ENCODE measurements at regions not wholly inside any gene's neighbourhood (a gene's known extent, or its start where the extent isn't known, plus 50 kb on each side); places are given as distances from the start of the nearest gene placed in this dataset.

DNA sequence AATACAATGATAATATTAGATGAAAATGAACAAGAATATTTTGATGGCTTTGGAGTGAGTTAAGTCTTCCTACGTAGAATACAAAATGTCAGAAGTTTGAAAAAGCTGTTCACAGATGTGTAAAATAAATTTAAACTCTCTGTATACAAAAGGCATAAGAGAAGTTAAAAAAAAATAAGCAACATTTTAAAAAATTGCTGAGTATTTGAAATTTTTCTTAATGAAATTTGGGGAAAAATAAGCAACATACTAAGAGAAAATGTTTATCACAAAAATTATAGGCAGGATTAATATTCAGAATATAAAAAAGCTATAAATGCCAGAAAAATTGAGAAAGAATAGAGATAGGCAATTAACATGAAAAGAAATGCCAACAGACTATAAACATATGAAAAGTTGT, 470.7 kb upstream of the TRPC7 start:
- no TSS peak for BruUV-seq (replicated peaks)
- TF ChIP-seq, protein P1, sequence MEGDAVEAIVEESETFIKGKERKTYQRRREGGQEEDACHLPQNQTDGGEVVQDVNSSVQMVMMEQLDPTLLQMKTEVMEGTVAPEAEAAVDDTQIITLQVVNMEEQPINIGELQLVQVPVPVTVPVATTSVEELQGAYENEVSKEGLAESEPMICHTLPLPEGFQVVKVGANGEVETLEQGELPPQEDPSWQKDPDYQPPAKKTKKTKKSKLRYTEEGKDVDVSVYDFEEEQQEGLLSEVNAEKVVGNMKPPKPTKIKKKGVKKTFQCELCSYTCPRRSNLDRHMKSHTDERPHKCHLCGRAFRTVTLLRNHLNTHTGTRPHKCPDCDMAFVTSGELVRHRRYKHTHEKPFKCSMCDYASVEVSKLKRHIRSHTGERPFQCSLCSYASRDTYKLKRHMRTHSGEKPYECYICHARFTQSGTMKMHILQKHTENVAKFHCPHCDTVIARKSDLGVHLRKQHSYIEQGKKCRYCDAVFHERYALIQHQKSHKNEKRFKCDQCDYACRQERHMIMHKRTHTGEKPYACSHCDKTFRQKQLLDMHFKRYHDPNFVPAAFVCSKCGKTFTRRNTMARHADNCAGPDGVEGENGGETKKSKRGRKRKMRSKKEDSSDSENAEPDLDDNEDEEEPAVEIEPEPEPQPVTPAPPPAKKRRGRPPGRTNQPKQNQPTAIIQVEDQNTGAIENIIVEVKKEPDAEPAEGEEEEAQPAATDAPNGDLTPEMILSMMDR (conservative IDR thresholded peaks at IDR 0.05; ENCODE audit: low read depth, low read length), result no peak
- no peak for TF ChIP-seq EZH2 (IDR thresholded peaks at IDR 0.05; ENCODE audit: borderline replicate concordance, low read depth, low read length, poor library complexity, severe bottlenecking)
- no peaks in the 10 kb centered on the region for H3K4me1 ChIP-seq (ENCODE audit: insufficient read depth, low read length, poor library complexity, severe bottlenecking)
- H3K36me3 ChIP-seq (ENCODE audit: insufficient read depth, low read length, poor library complexity, severe bottlenecking), result no peaks in the 10 kb centered on the region
- POLR2A ChIA-PET (ENCODE audit: low non-redundant PET), result no interaction called here
- H3K27me3 ChIP-seq (replicated peaks; ENCODE audit: insufficient read depth, low read depth, low read length, poor library complexity), result peaks cover 45% of the 10 kb centered on the region
- CTCF ChIA-PET, result no interaction called here
- intact Hi-C loops (cut with micrococcal nuclease; ENCODE audit: unreplicated experiment), result no loop called here
- H3K4me3 ChIP-seq (ENCODE audit: low read depth, low read length, poor library complexity, severe bottlenecking), result no peak overlapping the region
- DNase-seq (ENCODE audit: low spot score), result no peak
- H3K9me3 ChIP-seq (ENCODE audit: low read depth, low read length, poor library complexity, severe bottlenecking), result no peaks in the 10 kb centered on the region
- no peak overlapping the region for H3K27ac ChIP-seq (ENCODE audit: low read depth, low read length, poor library complexity, severe bottlenecking)

GRCh38 chr5:136820848-136821247, 455.5 kb upstream of the TRPC7 start:
- H3K4me1 ChIP-seq (ENCODE audit: insufficient read depth, low read length, poor library complexity, severe bottlenecking), result no peaks in the 10 kb centered on the region
- BruUV-seq (replicated peaks), result no TSS peak
- no peak overlapping the region for H3K4me3 ChIP-seq (ENCODE audit: low read depth, low read length, poor library complexity, severe bottlenecking)
- intact Hi-C loops (cut with micrococcal nuclease; ENCODE audit: unreplicated experiment), result no loop called here
- CTCF ChIA-PET, result no interaction called here
- POLR2A ChIA-PET (ENCODE audit: low non-redundant PET), result no interaction called here
- H3K9me3 ChIP-seq (ENCODE audit: low read depth, low read length, poor library complexity, severe bottlenecking), result no peaks in the 10 kb centered on the region
- H3K27me3 ChIP-seq (replicated peaks; ENCODE audit: insufficient read depth, low read depth, low read length, poor library complexity), result no peaks in the 10 kb centered on the region
- DNase-seq (ENCODE audit: low spot score), result no peak
- H3K27ac ChIP-seq (ENCODE audit: low read depth, low read length, poor library complexity, severe bottlenecking), result no peak overlapping the region
- no peaks in the 10 kb centered on the region for H3K36me3 ChIP-seq (ENCODE audit: insufficient read depth, low read length, poor library complexity, severe bottlenecking)
- TF ChIP-seq, protein P1 (conservative IDR thresholded peaks at IDR 0.05; ENCODE audit: low read depth, low read length), result no peak
- TF ChIP-seq EZH2 (IDR thresholded peaks at IDR 0.05; ENCODE audit: borderline replicate concordance, low read depth, low read length, poor library complexity, severe bottlenecking), result no peak

DNA sequence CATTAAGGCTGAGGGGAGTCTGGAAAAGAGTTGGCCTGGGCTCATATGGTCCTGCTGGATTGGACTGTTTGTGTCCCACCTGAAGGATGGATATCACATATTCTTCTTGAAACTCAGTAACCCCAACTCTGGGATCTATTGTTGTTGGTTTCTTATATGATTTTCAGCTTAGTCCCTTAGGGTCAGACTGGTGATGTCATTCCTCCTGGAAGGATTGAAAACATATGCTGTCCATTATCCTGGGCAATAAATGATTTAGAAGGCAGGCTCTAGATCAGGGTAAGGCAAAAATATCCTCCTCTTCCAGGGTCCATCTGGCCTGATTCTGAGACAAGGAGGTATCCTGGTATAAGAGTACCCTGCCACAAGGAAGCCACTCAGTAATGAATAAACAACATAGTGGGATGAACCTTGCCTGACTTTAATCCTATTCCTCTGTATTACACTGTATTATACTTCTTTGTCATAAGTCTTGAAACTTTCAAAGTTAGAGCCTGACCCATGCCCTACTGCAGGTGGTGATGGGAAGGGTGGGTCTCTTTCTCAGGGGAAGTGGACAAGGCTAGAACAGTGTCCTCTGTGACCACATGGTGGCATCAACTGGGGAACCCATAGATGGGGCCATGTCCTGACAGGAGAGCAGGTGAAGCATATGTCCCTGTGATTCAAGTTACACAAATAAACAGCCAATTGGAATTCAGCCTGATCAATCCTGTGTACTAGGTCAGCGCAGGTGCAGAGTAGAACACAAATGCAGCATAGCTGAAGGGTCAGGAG, 454.4 kb upstream of the TRPC7 start:
- Histone ChIP-seq H3K27ac (ENCODE audit: low read depth, low read length, poor library complexity, severe bottlenecking) (no peak overlapping the region), H3K27me3 (replicated peaks; ENCODE audit: insufficient read depth, low read depth, low read length, poor library complexity) (no peaks in the 10 kb centered on the region), H3K4me1 (ENCODE audit: insufficient read depth, low read length, poor library complexity, severe bottlenecking) (no peaks in the 10 kb centered on the region), H3K4me3 (ENCODE audit: low read depth, low read length, poor library complexity, severe bottlenecking) (no peak overlapping the region), H3K9me3 (ENCODE audit: low read depth, low read length, poor library complexity, severe bottlenecking) (no peaks in the 10 kb centered on the region), H3K36me3 (ENCODE audit: insufficient read depth, low read length, poor library complexity, severe bottlenecking) (no peaks in the 10 kb centered on the region)
- TF ChIP-seq, protein P1 (conservative IDR thresholded peaks at IDR 0.05; ENCODE audit: low read depth, low read length), result no peak
- TF ChIP-seq EZH2 (IDR thresholded peaks at IDR 0.05; ENCODE audit: borderline replicate concordance, low read depth, low read length, poor library complexity, severe bottlenecking), result no peak
- intact Hi-C loops (cut with micrococcal nuclease; ENCODE audit: unreplicated experiment), result no loop called here
- BruUV-seq (replicated peaks), result no TSS peak
- DNase-seq (ENCODE audit: low spot score), result no peak
- CTCF ChIA-PET, result no interaction called here
- POLR2A ChIA-PET (ENCODE audit: low non-redundant PET), result no interaction called here

Data from A673 (cell line).